Tibial nerve (tissue), 3 donors: ENCODE measurements at regions not wholly inside any gene's neighbourhood (a gene's known extent, or its start where the extent isn't known, plus 50 kb on each side); places are given as distances from the start of the nearest gene placed in this dataset.

Source experiments
- POLR2A ChIP-seq, 2 donors: fragments of 450-650 bp; IDR thresholded peaks; one replicate each; pipeline ENCODE4 v1.6.1; 2017; ENCODE audit warnings: antibody characterized with exemption in 2 of 2, mild to moderate bottlenecking in 2 of 2, moderate library complexity in 2 of 2
- TF ChIP-seq, protein P1 (sequence below), 5 experiments: fragments of 200-600 bp in 3 of 5; fragments of 450-650 bp in 2 of 5; sonication (generic) in 3 of 5; IDR thresholded peaks; one replicate each; pipeline ENCODE4 v1.5.1; 2016 to 2019; ENCODE audit warnings: antibody characterized with exemption in 5 of 5, mild to moderate bottlenecking in 3 of 5, moderate library complexity in 2 of 5

DNA sequence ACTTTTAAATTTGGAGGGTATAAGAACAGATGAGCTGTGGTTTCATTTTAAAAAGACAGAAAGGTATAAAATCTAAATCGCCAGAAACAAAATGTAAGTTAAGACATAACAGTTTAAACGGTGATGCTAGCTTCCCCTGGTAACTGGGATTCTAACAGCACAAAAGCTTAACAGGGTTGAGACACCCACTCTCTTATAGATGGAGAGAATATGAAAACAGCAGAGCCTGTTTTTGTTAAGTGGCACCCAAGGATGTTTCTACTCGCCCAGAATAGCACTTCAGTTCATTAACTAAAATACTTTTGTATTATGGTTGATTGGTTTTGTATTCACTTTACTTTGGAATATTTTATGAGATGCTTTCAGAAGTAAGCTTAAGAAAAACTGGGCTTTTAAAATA lies 151.9 kb upstream of the RND3 start:
- TF ChIP-seq, protein P1, sequence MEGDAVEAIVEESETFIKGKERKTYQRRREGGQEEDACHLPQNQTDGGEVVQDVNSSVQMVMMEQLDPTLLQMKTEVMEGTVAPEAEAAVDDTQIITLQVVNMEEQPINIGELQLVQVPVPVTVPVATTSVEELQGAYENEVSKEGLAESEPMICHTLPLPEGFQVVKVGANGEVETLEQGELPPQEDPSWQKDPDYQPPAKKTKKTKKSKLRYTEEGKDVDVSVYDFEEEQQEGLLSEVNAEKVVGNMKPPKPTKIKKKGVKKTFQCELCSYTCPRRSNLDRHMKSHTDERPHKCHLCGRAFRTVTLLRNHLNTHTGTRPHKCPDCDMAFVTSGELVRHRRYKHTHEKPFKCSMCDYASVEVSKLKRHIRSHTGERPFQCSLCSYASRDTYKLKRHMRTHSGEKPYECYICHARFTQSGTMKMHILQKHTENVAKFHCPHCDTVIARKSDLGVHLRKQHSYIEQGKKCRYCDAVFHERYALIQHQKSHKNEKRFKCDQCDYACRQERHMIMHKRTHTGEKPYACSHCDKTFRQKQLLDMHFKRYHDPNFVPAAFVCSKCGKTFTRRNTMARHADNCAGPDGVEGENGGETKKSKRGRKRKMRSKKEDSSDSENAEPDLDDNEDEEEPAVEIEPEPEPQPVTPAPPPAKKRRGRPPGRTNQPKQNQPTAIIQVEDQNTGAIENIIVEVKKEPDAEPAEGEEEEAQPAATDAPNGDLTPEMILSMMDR (IDR thresholded peaks at IDR 0.05) = no peak
- no peak for TF ChIP-seq POLR2A (IDR thresholded peaks at IDR 0.05)
